GM19099 (cell line): ENCODE measurements at regions not wholly inside any gene's neighbourhood (a gene's known extent, or its start where the extent isn't known, plus 50 kb on each side); places are given as distances from the start of the nearest gene placed in this dataset.

Source experiments
- POLR2A ChIP-seq: IDR thresholded peaks from 3 replicates; pipeline ENCODE4 v1.6.1; 2011; ENCODE audit warnings: low read depth; ENCODE audit not compliant: insufficient read length; ENCODE audit errors: extremely low read depth

- no peak for TF ChIP-seq POLR2A
Measured at GRCh38 chr10:53749439-53749838, 976.9 kb upstream of the MBL2 start.

- no peak for TF ChIP-seq POLR2A
Measured at GRCh38 chr10:53748319-53748718, 975.7 kb upstream of the MBL2 start.

GRCh38 chr10:53744746-53745145 is 972.2 kb upstream of the MBL2 start:
- TF ChIP-seq POLR2A: no peak

GRCh38 chr10:53744176-53744575 is 971.6 kb upstream of the MBL2 start:
- TF ChIP-seq POLR2A: no peak

- no peak for TF ChIP-seq POLR2A
Measured at GRCh38 chr10:53737132-53737531, 964.5 kb upstream of the MBL2 start.

GRCh38 chr10:53726921-53727320 is 954.3 kb upstream of the MBL2 start:
- no peak for TF ChIP-seq POLR2A

GRCh38 chr10:53724581-53724980 is 952.0 kb upstream of the MBL2 start:
- no peak for TF ChIP-seq POLR2A

GRCh38 chr10:53719658-53720057 is 947.1 kb upstream of the MBL2 start:
- no peak for TF ChIP-seq POLR2A

- no peak for TF ChIP-seq POLR2A
Measured at GRCh38 chr10:53716156-53716555, 943.6 kb upstream of the MBL2 start.

- TF ChIP-seq POLR2A: no peak
Measured at GRCh38 chr10:53713431-53713830, 940.8 kb upstream of the MBL2 start.

GRCh38 chr10:53702489-53702888 is 929.9 kb upstream of the MBL2 start:
- TF ChIP-seq POLR2A: no peak

GRCh38 chr10:53701213-53701612 is 928.6 kb upstream of the MBL2 start:
- TF ChIP-seq POLR2A: no peak

- TF ChIP-seq POLR2A: no peak
Measured at GRCh38 chr10:53700278-53700677, 927.7 kb upstream of the MBL2 start.

- no peak for TF ChIP-seq POLR2A
Measured at GRCh38 chr10:53699684-53700083, 927.1 kb upstream of the MBL2 start.

- TF ChIP-seq POLR2A: no peak
Measured at GRCh38 chr10:53699231-53699630, 926.6 kb upstream of the MBL2 start.

- no peak for TF ChIP-seq POLR2A
Measured at GRCh38 chr10:53697038-53697437, 924.5 kb upstream of the MBL2 start.

- no peak for TF ChIP-seq POLR2A
Measured at GRCh38 chr10:53690524-53691240, 918.1 kb upstream of the MBL2 start.

- TF ChIP-seq POLR2A: no peak
Measured at GRCh38 chr10:53687800-53688199, 915.2 kb upstream of the MBL2 start.

GRCh38 chr10:53682885-53683284 is 910.3 kb upstream of the MBL2 start:
- no peak for TF ChIP-seq POLR2A
